ENCODE measurements at regions not wholly inside any gene's neighbourhood (a gene's known extent, or its start where the extent isn't known, plus 50 kb on each side); places are given as distances from the start of the nearest gene placed in this dataset.

GRCh38 chr3:36211652-36211999 is 168.7 kb upstream of the STAC start (continued):
- no peak for TF ChIP-seq USF1 (IDR thresholded peaks at IDR 0.05; ENCODE audit: borderline replicate concordance, low read depth)

- Histone ChIP-seq H3K79me2 (ENCODE audit: insufficient read depth) (no peaks in the 10 kb centered on the region), H3K4me1 (ENCODE audit: control insufficient read depth in 1 of 2, insufficient read depth in 2 of 2, low read depth in 1 of 2, low read length in 1 of 2) (peaks cover 0 to 10% of the 10 kb centered on the region in 2 experiments; a peak in 3 of 4 replicates), H3K27me3 (ENCODE audit: insufficient read depth) (no peaks in the 10 kb centered on the region), H3K4me3 (ENCODE audit: low read depth in 2 of 2, low read length in 1 of 2) (no peak overlapping the region), H3K9me2 (0 out of 2 replicates have a peak, but pooled peaks cover 3% of the 10 kb centered on the region), H3K36me3 (replicated peaks in 1 of 2; ENCODE audit: control insufficient read depth in 1 of 2, insufficient read depth in 2 of 2, low read length in 1 of 2) (no peaks in the 10 kb centered on the region), H2AFZ (ENCODE audit: low read depth) (no peak overlapping the region), H4K20me1 (ENCODE audit: insufficient read depth) (no peaks in the 10 kb centered on the region), H3K9ac (no peak overlapping the region), H3K4me2 (no peak overlapping the region), H3K9me3 (no peaks in the 10 kb centered on the region), H3K27ac (ENCODE audit: low read depth in 2 of 2, low read length in 1 of 2) (peak overlapping the region in 1 of 2 experiments; percentile 6; a peak in 1 of 4 replicates), H3F3A (replicated peaks; ENCODE audit: insufficient read depth) (no peaks in the 10 kb centered on the region)
- POLR2A ChIA-PET = no interaction called here
- DNase-seq = no peak
- WGBS (ENCODE audit: low lambda C conversion rate) = 65% methylated on average over 2 of the region's 2 CpGs
- CTCF ChIA-PET = interaction anchor here (1.3 kb wide), 1 partner anchor 8 kb away, joined by 4 read pairs; no protein-coding TSS in a partner anchor
- TF ChIP-seq SIN3A (IDR thresholded peaks at IDR 0.05; ENCODE audit: borderline replicate concordance, low read depth, low read length) (no peak), MAX (IDR thresholded peaks at IDR 0.05; ENCODE audit: low read depth) (no peak), FOSL2 (IDR thresholded peaks at IDR 0.05; ENCODE audit: borderline replicate concordance, low read depth) (peak; percentile 37; the same call in 1 of the 2 replicates)
Measured at GRCh38 chr3:36212251-36212650, 168.1 kb upstream of the STAC start.

GRCh38 chr3:36214460-36214859 is 165.8 kb upstream of the STAC start:
- Histone ChIP-seq H3K9ac (no peak overlapping the region), H3K27me3 (ENCODE audit: insufficient read depth) (no peaks in the 10 kb centered on the region), H3K36me3 (replicated peaks in 1 of 2; ENCODE audit: control insufficient read depth in 1 of 2, insufficient read depth in 2 of 2, low read length in 1 of 2) (no peaks in the 10 kb centered on the region), H3K79me2 (ENCODE audit: insufficient read depth) (no peaks in the 10 kb centered on the region), H3F3A (replicated peaks; ENCODE audit: insufficient read depth) (no peaks in the 10 kb centered on the region), H3K4me1 (ENCODE audit: control insufficient read depth in 1 of 2, insufficient read depth in 2 of 2, low read depth in 1 of 2, low read length in 1 of 2) (peaks cover 0 to 10% of the 10 kb centered on the region in 2 experiments; a peak in 2 of 4 replicates), H3K9me3 (no peaks in the 10 kb centered on the region), H2AFZ (ENCODE audit: low read depth) (no peak overlapping the region), H3K27ac (ENCODE audit: low read depth in 2 of 2, low read length in 1 of 2) (no peak overlapping the region), H3K9me2 (0 out of 2 replicates have a peak, but pooled peaks cover 3% of the 10 kb centered on the region), H4K20me1 (ENCODE audit: insufficient read depth) (no peaks in the 10 kb centered on the region), H3K4me2 (no peak overlapping the region), H3K4me3 (ENCODE audit: low read depth in 2 of 2, low read length in 1 of 2) (no peak overlapping the region)
- POLR2A ChIA-PET = no interaction called here
- 75% methylated on average over 3 of the region's 3 CpGs for WGBS (ENCODE audit: low lambda C conversion rate)
- TF ChIP-seq IRF3 (IDR thresholded peaks at IDR 0.05; ENCODE audit: low read depth, low read length) (no peak), MEF2A (IDR thresholded peaks at IDR 0.05; ENCODE audit: borderline replicate concordance, low read depth) (no peak), NFIC (IDR thresholded peaks at IDR 0.05; ENCODE audit: borderline replicate concordance) (no peak)
- no peak for DNase-seq
- CTCF ChIA-PET = interaction anchor here (1.5 kb wide), 1 partner anchor 11 kb away, joined by 4 read pairs; no protein-coding TSS in a partner anchor
